Stimulated activated CD8-positive, alpha-beta memory T cell treated with anti-CD3 and anti-CD28 coated beads, Interleukin-15, amount 100 ng/mL, for 4 hours (primary cell): ENCODE measurements at regions not wholly inside any gene's neighbourhood (a gene's known extent, or its start where the extent isn't known, plus 50 kb on each side); places are given as distances from the start of the nearest gene placed in this dataset.

Source experiments
- DNase-seq, 2 donors: peaks; one replicate each; pipeline ENCODE4 v3.0.0-alpha.2; 2020; ENCODE audit warnings: low read depth in 2 of 2

- no peak for DNase-seq
Observed at GRCh38 chr4:178028481-178028880, 586.2 kb upstream of the AGA start.

- no peak for DNase-seq
Observed at GRCh38 chr4:178037459-178038214, 595.4 kb upstream of the AGA start.

- DNase-seq: no peak
Observed at GRCh38 chr4:178056996-178057395, 614.8 kb upstream of the AGA start.

GRCh38 chr4:178063568-178063967, 621.3 kb upstream of the AGA start:
- no peak for DNase-seq

GRCh38 chr4:178066338-178066941, 624.2 kb upstream of the AGA start:
- no peak for DNase-seq

- DNase-seq: no peak
Observed at GRCh38 chr4:178068136-178068535, 625.9 kb upstream of the AGA start.

- no peak for DNase-seq
Observed at GRCh38 chr4:178070163-178070562, 627.9 kb upstream of the AGA start.

GRCh38 chr4:178080312-178080711, 638.1 kb upstream of the AGA start:
- DNase-seq: no peak

GRCh38 chr4:178081176-178081575, 638.9 kb upstream of the AGA start:
- DNase-seq: no peak

GRCh38 chr4:178081896-178082295, 639.7 kb upstream of the AGA start:
- DNase-seq: no peak

GRCh38 chr4:178082906-178083305, 640.7 kb upstream of the AGA start:
- DNase-seq: no peak

- no peak for DNase-seq
Observed at GRCh38 chr4:178083968-178084367, 641.7 kb upstream of the AGA start.

GRCh38 chr4:178086320-178086719, 644.1 kb upstream of the AGA start:
- DNase-seq: no peak

GRCh38 chr4:178090640-178091411, 648.6 kb upstream of the AGA start:
- DNase-seq: no peak

- DNase-seq: no peak
Observed at GRCh38 chr4:178102139-178102538, 659.9 kb upstream of the AGA start.

GRCh38 chr4:178105242-178105641, 663.0 kb upstream of the AGA start:
- no peak for DNase-seq

GRCh38 chr4:178136736-178137345, 694.6 kb upstream of the AGA start:
- DNase-seq: no peak

GRCh38 chr4:178137732-178138471, 695.7 kb upstream of the AGA start:
- DNase-seq: no peak

GRCh38 chr4:178138491-178138890, 696.3 kb upstream of the AGA start:
- DNase-seq: no peak

GRCh38 chr4:178140326-178140915, 698.2 kb upstream of the AGA start:
- DNase-seq: no peak

- DNase-seq: no peak
Observed at GRCh38 chr4:178142724-178143123, 700.5 kb upstream of the AGA start.
